HG03095 (cell line): ENCODE measurements at regions not wholly inside any gene's neighbourhood (a gene's known extent, or its start where the extent isn't known, plus 50 kb on each side); places are given as distances from the start of the nearest gene placed in this dataset.
A peak's percentile ranks its signal among the peaks of the same experiment; 100 is the strongest.
"Not testable (repeated sequence)": the region's sequence is repeated elsewhere in the genome, so short reads cannot be mapped to it uniquely, and the experiment has no call there.

Experiments
- ATAC-seq: cut with Tn5 transposase; IDR thresholded peaks from one replicate; pipeline ENCODE4 v1.9.1; 2021; ENCODE audit warnings: moderate library complexity; ENCODE audit not compliant: unreplicated experiment

DNA sequence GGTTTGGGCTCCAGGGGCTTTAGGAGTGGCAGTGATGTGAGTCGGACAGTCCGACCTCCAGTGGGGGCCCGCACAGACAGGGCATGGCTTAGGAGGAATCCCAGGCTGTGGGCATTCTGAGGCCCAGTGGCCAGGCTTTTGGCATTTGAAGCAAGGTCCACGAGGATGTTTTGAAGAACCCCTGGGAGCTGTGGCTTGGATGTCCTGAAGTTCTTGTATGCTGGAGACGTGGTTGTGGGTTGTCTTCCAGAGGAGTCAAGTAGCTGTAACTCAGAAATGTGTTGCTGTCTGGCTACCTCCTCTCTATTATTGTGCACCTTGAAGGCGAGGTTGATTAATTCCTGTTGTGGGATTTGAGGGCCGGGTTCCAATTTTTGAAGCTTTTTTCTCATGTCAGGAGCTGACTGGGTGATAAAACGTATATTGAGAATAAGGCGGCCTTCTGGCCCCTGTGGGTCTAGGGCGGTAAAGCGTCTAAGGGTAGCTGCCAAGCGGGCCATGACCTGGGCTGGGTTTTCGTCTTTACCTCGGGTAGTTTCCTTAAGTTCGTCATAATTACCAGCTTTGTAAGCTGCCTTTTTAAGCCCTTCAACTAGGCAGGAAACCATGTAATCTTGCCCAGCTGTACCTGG, 67.3 kb upstream of the EZR start:
- not testable (repeated sequence) for ATAC-seq

GRCh38 chr6:158881884-158882283, 62.7 kb upstream of the EZR start:
- not testable (repeated sequence) for ATAC-seq

GRCh38 chr6:158881276-158881675, 62.1 kb upstream of the EZR start:
- not testable (repeated sequence) for ATAC-seq

DNA sequence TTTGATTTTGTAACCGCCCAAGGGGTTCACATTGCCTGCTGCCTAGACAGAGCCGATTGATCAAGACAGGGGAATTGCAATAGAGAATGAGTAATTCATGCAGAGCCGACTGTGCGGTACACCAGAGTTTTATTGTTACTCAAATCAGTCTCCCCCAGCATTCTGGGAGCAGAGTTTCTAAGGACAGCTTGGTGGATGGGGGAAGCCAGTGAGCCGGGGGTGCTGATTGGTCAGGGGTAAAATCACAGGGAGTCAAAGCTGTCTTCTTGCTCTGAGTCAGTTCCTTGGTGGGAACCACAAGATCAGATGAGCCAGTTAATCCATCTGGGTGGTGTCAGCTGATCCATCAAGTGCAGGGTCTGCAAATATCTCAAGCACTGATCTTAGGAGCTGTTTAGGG, 60.0 kb upstream of the EZR start:
- no peak for ATAC-seq

DNA sequence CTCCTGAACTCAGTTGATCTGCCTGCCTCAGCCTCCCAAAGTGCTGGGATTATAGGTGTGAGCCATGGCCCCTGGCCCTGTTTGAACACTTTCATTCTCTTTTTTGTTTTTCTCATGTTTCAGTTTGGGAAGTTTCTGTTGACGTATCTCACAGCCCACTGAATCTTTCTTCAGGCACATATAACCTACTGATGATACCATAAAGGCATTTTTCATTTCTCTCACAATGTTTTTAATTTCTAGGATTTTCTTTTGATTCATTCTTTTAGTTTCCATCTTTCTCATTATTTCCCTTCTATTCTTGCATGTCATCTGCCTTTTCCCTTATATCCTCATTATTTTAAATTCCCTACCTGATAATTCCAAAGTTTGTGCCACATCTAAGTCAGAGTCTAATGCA, 58.5 kb upstream of the EZR start:
- ATAC-seq: no peak

- ATAC-seq: no peak
Measured at GRCh38 chr6:158876886-158877285, 57.7 kb upstream of the EZR start.

DNA sequence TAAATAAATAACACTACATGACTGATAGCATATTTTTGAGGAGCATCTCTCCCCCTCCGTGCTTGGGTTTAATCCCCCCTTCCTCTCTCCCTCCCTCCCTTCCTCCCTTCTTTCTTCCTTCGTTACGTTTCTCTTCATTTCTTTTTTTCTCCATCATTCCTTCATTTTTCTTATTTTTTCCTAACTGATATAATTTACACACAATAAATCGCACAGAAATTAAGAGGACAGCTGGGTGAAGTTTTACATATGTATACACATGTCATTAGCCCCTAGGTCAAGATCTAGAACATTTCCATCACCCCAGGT, 51.4 kb upstream of the EZR start:
- no peak for ATAC-seq

DNA sequence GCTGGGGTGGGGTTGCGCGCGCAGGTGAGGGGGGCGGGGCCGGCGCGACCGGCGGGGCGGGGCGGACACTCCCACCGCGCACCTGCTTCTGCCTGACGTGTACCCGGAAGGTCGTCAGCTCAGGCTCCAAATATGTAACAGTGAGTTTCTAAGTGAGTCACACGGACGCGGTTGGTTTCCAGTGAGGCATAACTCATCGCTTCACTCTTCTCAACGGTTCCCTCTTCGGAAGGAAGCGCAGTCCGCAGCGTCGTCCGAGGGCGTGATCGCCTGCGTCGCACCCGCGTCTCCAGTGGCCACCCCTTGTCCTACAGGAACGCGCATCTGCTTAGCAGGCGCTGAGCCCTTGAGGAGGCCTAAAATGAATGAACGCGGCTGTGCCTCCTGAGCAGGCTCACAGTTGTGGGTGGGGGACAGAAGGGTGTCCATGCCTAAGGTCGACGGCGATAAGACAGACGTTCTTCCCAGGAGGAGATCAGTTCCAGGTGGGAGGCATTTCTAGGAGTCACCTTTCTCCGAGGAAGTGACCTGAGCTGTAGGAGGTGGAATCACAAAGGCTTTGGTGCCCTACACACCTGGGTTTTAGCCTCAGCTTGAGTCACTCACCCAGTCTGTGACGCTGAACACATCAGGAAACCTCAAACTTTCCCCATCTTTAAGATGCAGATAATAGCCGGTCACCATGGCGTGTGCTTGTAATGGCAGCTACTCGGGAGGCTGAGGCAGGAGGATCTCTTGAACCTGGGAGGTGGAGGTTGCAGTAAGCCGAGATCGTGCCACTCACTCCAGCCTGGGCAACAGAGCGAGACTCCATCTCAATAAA, 50.9 kb upstream of the EZR start:
- peak; percentile 94 for ATAC-seq

GRCh38 chr6:158868890-158869825, 50.0 kb upstream of the EZR start:
- ATAC-seq: no peak
